KMS-11 (cell line): ENCODE measurements at regions not wholly inside any gene's neighbourhood (a gene's known extent, or its start where the extent isn't known, plus 50 kb on each side); places are given as distances from the start of the nearest gene placed in this dataset.
"Not testable (repeated sequence)": the region's sequence is repeated elsewhere in the genome, so short reads cannot be mapped to it uniquely, and the experiment has no call there.

Source experiments
- H2AFZ ChIP-seq: fragments of 200-600 bp; sonication (generic); 2 replicates; pipeline ENCODE4 v1.6.1; 2016; ENCODE audit warnings: antibody characterized with exemption, mixed run types, low read depth
- H3K27ac ChIP-seq: fragments of 200-600 bp; sonication (generic); 2 replicates; pipeline ENCODE4 v1.6.1; 2016; ENCODE audit warnings: mild to moderate bottlenecking, mixed run types
- H3K27me3 ChIP-seq: fragments of 200-600 bp; sonication (generic); 2 replicates; pipeline ENCODE4 v1.6.1; 2017; ENCODE audit warnings: mild to moderate bottlenecking, low read depth, mixed run types, moderate library complexity; ENCODE audit not compliant: insufficient read depth
- H3K36me3 ChIP-seq: fragments of 200-600 bp; sonication (generic); 2 replicates; pipeline ENCODE4 v1.6.1; 2017; ENCODE audit warnings: mild to moderate bottlenecking, mixed run types; ENCODE audit not compliant: insufficient read depth
- H3K4me1 ChIP-seq: fragments of 200-600 bp; sonication (generic); 2 replicates; pipeline ENCODE4 v1.6.1; 2016; ENCODE audit warnings: mild to moderate bottlenecking, low read depth, mixed run types; ENCODE audit not compliant: poor library complexity, severe bottlenecking
- H3K4me2 ChIP-seq: fragments of 200-600 bp; sonication (generic); 2 replicates; pipeline ENCODE4 v1.7.0; 2016; ENCODE audit warnings: mild to moderate bottlenecking, mixed run types
- H3K4me3 ChIP-seq: fragments of 200-600 bp; sonication (generic); IDR thresholded peaks from 2 replicates; pipeline ENCODE4 v1.6.1; 2017; ENCODE audit warnings: low read depth, low read length, mixed read lengths; ENCODE audit not compliant: insufficient read depth
- H3K79me2 ChIP-seq: fragments of 200-600 bp; sonication (generic); 2 replicates; pipeline ENCODE4 v1.6.1; 2016; ENCODE audit warnings: low read depth, mixed run types; ENCODE audit not compliant: insufficient read depth
- H3K9ac ChIP-seq: fragments of 200-600 bp; sonication (generic); 2 replicates; pipeline ENCODE4 v1.6.1; 2016; ENCODE audit warnings: mild to moderate bottlenecking, mixed run types
- H4K20me1 ChIP-seq: fragments of 200-600 bp; sonication (generic); 2 replicates; pipeline ENCODE4 v1.6.1; 2016; ENCODE audit warnings: mild to moderate bottlenecking, mixed run types; ENCODE audit not compliant: insufficient read depth
- CTCF ChIP-seq: fragments of 200-600 bp; sonication (generic); conservative IDR thresholded peaks from 2 replicates; pipeline ENCODE4 v1.6.1; 2017; ENCODE audit warnings: low read depth, mild to moderate bottlenecking, antibody characterized with exemption, low read length, moderate library complexity, mixed read lengths

GRCh38 chr14:28157887-28158791 lies 608.4 kb upstream of the FOXG1 start:
- no peaks in the 10 kb centered on the region for H3K36me3 ChIP-seq
- H3K4me3 ChIP-seq, result no peak overlapping the region
- no peak for TF ChIP-seq CTCF
- no peak overlapping the region for H2AFZ ChIP-seq
- H3K9ac ChIP-seq, result no peak overlapping the region
- H3K4me2 ChIP-seq, result no peak overlapping the region
- H3K27me3 ChIP-seq, result no peaks in the 10 kb centered on the region
- no peak overlapping the region for H3K27ac ChIP-seq
- H4K20me1 ChIP-seq, result no peaks in the 10 kb centered on the region
- no peaks in the 10 kb centered on the region for H3K79me2 ChIP-seq
- no peaks in the 10 kb centered on the region for H3K4me1 ChIP-seq

GRCh38 chr14:28161040-28161439 lies 605.5 kb upstream of the FOXG1 start:
- Histone ChIP-seq H3K4me1 (no peaks in the 10 kb centered on the region), H3K27ac (no peak overlapping the region), H3K4me3 (no peak overlapping the region), H3K9ac (no peak overlapping the region), H3K79me2 (no peaks in the 10 kb centered on the region), H4K20me1 (no peaks in the 10 kb centered on the region), H3K4me2 (no peak overlapping the region), H2AFZ (no peak overlapping the region), H3K27me3 (no peaks in the 10 kb centered on the region), H3K36me3 (no peaks in the 10 kb centered on the region)
- no peak for TF ChIP-seq CTCF

- Histone ChIP-seq H4K20me1 (no peaks in the 10 kb centered on the region), H3K79me2 (no peaks in the 10 kb centered on the region), H3K4me1 (no peaks in the 10 kb centered on the region), H2AFZ (no peak overlapping the region), H3K9ac (no peak overlapping the region), H3K27ac (no peak overlapping the region), H3K4me3 (no peak overlapping the region), H3K4me2 (no peak overlapping the region), H3K36me3 (no peaks in the 10 kb centered on the region), H3K27me3 (no peaks in the 10 kb centered on the region)
- TF ChIP-seq CTCF, result no peak
Measured at GRCh38 chr14:28163233-28163632, 603.4 kb upstream of the FOXG1 start.

GRCh38 chr14:28163897-28164296 lies 602.7 kb upstream of the FOXG1 start:
- Histone ChIP-seq H2AFZ (no peak overlapping the region), H3K27ac (no peak overlapping the region), H3K4me1 (no peaks in the 10 kb centered on the region), H4K20me1 (no peaks in the 10 kb centered on the region), H3K79me2 (no peaks in the 10 kb centered on the region), H3K4me3 (no peak overlapping the region), H3K27me3 (no peaks in the 10 kb centered on the region), H3K9ac (no peak overlapping the region), H3K4me2 (no peak overlapping the region), H3K36me3 (no peaks in the 10 kb centered on the region)
- no peak for TF ChIP-seq CTCF

GRCh38 chr14:28187902-28188830 lies 578.4 kb upstream of the FOXG1 start:
- not testable (repeated sequence) for H3K36me3 ChIP-seq, H3K79me2 ChIP-seq, H3K4me2 ChIP-seq, H2AFZ ChIP-seq, H4K20me1 ChIP-seq, H3K4me1 ChIP-seq, H3K9ac ChIP-seq, H3K27ac ChIP-seq, H3K27me3 ChIP-seq, H3K4me3 ChIP-seq
